ENCODE measurements at regions not wholly inside any gene's neighbourhood (a gene's known extent, or its start where the extent isn't known, plus 50 kb on each side); places are given as distances from the start of the nearest gene placed in this dataset.

- H3K4me3 ChIP-seq (ENCODE audit: low read length) = no peak overlapping the region
- WGBS (ENCODE audit: insufficient coverage, insufficient read length) = no CpG with 5 or more reads among the region's 11 CpGs
- H3K9me3 ChIP-seq (ENCODE audit: control insufficient read depth, insufficient read depth, low read length) = no peaks in the 10 kb centered on the region
- H3K36me3 ChIP-seq (ENCODE audit: control insufficient read depth, insufficient read depth, low read length) = no peaks in the 10 kb centered on the region
- no peak overlapping the region for H3K27ac ChIP-seq (ENCODE audit: low read length)
- no peaks in the 10 kb centered on the region for H3K27me3 ChIP-seq (ENCODE audit: control insufficient read depth, insufficient read depth, low read length)
- no peak for DNase-seq (ENCODE audit: low read depth, low spot score)
- peaks cover 4% of the 10 kb centered on the region; the same call in 1 of the 2 replicates for H3K4me1 ChIP-seq (ENCODE audit: control insufficient read depth, insufficient read depth, low read length)
These were observed 268.5 kb downstream of the RPS24 start for GRCh38 chr10:78301891-78302738.

- no peak overlapping the region for H3K27ac ChIP-seq (ENCODE audit: low read length)
- WGBS (ENCODE audit: insufficient coverage, insufficient read length) = no CpG with 5 or more reads among the region's 3 CpGs
These were observed 269.0 kb downstream of the RPS24 start for GRCh38 chr10:78302739-78302988.

GRCh38 chr10:78302989-78303854, 269.6 kb downstream of the RPS24 start:
- Histone ChIP-seq H3K36me3 (ENCODE audit: control insufficient read depth, insufficient read depth, low read length) (no peaks in the 10 kb centered on the region), H3K4me3 (ENCODE audit: low read length) (peak overlapping the region; percentile 38; the same call in 1 of the 2 replicates), H3K27ac (ENCODE audit: low read length) (no peak overlapping the region), H3K4me1 (ENCODE audit: control insufficient read depth, insufficient read depth, low read length) (peaks cover 4% of the 10 kb centered on the region; the same call in 1 of the 2 replicates), H3K27me3 (ENCODE audit: control insufficient read depth, insufficient read depth, low read length) (no peaks in the 10 kb centered on the region), H3K9me3 (ENCODE audit: control insufficient read depth, insufficient read depth, low read length) (no peaks in the 10 kb centered on the region)
- WGBS (ENCODE audit: insufficient coverage, insufficient read length) = no CpG with 5 or more reads among the region's 81 CpGs
- DNase-seq (ENCODE audit: low read depth, low spot score) = peak; percentile 73

More at GRCh38 chr10:78302739-78302988, 269.0 kb downstream of the RPS24 start:
- H3K4me1 ChIP-seq (ENCODE audit: control insufficient read depth, insufficient read depth, low read length) = peaks cover 4% of the 10 kb centered on the region; the same call in 1 of the 2 replicates
- no peaks in the 10 kb centered on the region for H3K9me3 ChIP-seq (ENCODE audit: control insufficient read depth, insufficient read depth, low read length)
- no peaks in the 10 kb centered on the region for H3K27me3 ChIP-seq (ENCODE audit: control insufficient read depth, insufficient read depth, low read length)
- no peaks in the 10 kb centered on the region for H3K36me3 ChIP-seq (ENCODE audit: control insufficient read depth, insufficient read depth, low read length)
- no peak for DNase-seq (ENCODE audit: low read depth, low spot score)
- peak overlapping the region; percentile 38; the same call in 1 of the 2 replicates for H3K4me3 ChIP-seq (ENCODE audit: low read length)

GRCh38 chr10:78304091-78305045, 270.7 kb downstream of the RPS24 start:
- H3K9me3 ChIP-seq (ENCODE audit: control insufficient read depth, insufficient read depth, low read length) = no peaks in the 10 kb centered on the region
- peaks cover 4% of the 10 kb centered on the region; the same call in 1 of the 2 replicates for H3K4me1 ChIP-seq (ENCODE audit: control insufficient read depth, insufficient read depth, low read length)
- H3K36me3 ChIP-seq (ENCODE audit: control insufficient read depth, insufficient read depth, low read length) = no peaks in the 10 kb centered on the region
- no peaks in the 10 kb centered on the region for H3K27me3 ChIP-seq (ENCODE audit: control insufficient read depth, insufficient read depth, low read length)
- H3K4me3 ChIP-seq (ENCODE audit: low read length) = no peak overlapping the region
- no CpG with 5 or more reads among the region's 12 CpGs for WGBS (ENCODE audit: insufficient coverage, insufficient read length)
- DNase-seq (ENCODE audit: low read depth, low spot score) = no peak
- H3K27ac ChIP-seq (ENCODE audit: low read length) = no peak overlapping the region

- no peaks in the 10 kb centered on the region for H3K27me3 ChIP-seq (ENCODE audit: control insufficient read depth, insufficient read depth, low read length)
- H3K9me3 ChIP-seq (ENCODE audit: control insufficient read depth, insufficient read depth, low read length) = no peaks in the 10 kb centered on the region
- H3K4me3 ChIP-seq (ENCODE audit: low read length) = no peak overlapping the region
- DNase-seq (ENCODE audit: low read depth, low spot score) = no peak
- H3K36me3 ChIP-seq (ENCODE audit: control insufficient read depth, insufficient read depth, low read length) = no peaks in the 10 kb centered on the region
- no peak overlapping the region for H3K27ac ChIP-seq (ENCODE audit: low read length)
- H3K4me1 ChIP-seq (ENCODE audit: control insufficient read depth, insufficient read depth, low read length) = peaks cover 4% of the 10 kb centered on the region; the same call in 1 of the 2 replicates
- no CpG with 5 or more reads among the region's 3 CpGs for WGBS (ENCODE audit: insufficient coverage, insufficient read length)
These were observed 271.6 kb downstream of the RPS24 start for GRCh38 chr10:78305311-78305710.

GRCh38 chr10:78306358-78306757, 272.7 kb downstream of the RPS24 start:
- no CpG with 5 or more reads among the region's 5 CpGs for WGBS (ENCODE audit: insufficient coverage, insufficient read length)

DNA sequence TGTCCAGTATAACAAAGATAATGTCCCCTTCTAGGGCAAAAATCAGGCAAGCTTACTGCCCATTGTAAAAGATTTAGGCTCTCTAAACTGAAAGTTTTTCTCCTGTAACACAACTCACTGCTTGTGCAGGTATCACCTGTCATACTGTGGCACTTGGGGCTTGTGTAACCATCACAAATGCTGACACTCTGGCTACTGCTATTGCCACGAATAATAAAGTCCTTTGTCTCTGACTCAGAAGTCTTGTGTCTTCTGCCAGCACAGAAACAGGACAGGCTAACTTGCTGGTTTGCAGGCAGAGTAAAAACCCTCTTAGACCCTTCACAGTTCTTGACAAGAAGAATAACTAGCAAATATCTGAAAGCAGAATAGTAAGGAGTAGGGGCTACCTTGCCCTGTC, 273.9 kb downstream of the RPS24 start:
- WGBS (ENCODE audit: insufficient coverage, insufficient read length) = no CpG with 5 or more reads among the region's 1 CpG
- peaks cover 3% of the 10 kb centered on the region; the same call in 1 of the 2 replicates for H3K4me1 ChIP-seq (ENCODE audit: control insufficient read depth, insufficient read depth, low read length)
- no peaks in the 10 kb centered on the region for H3K36me3 ChIP-seq (ENCODE audit: control insufficient read depth, insufficient read depth, low read length)
- H3K9me3 ChIP-seq (ENCODE audit: control insufficient read depth, insufficient read depth, low read length) = no peaks in the 10 kb centered on the region
- DNase-seq (ENCODE audit: low read depth, low spot score) = no peak
- H3K4me3 ChIP-seq (ENCODE audit: low read length) = no peak overlapping the region
- no peaks in the 10 kb centered on the region for H3K27me3 ChIP-seq (ENCODE audit: control insufficient read depth, insufficient read depth, low read length)
- H3K27ac ChIP-seq (ENCODE audit: low read length) = no peak overlapping the region

More at GRCh38 chr10:78306358-78306757, 272.7 kb downstream of the RPS24 start:
- Histone ChIP-seq H3K4me3 (ENCODE audit: low read length) (no peak overlapping the region), H3K27ac (ENCODE audit: low read length) (no peak overlapping the region), H3K4me1 (ENCODE audit: control insufficient read depth, insufficient read depth, low read length) (peaks cover 4% of the 10 kb centered on the region; the same call in 1 of the 2 replicates), H3K36me3 (ENCODE audit: control insufficient read depth, insufficient read depth, low read length) (no peaks in the 10 kb centered on the region), H3K9me3 (ENCODE audit: control insufficient read depth, insufficient read depth, low read length) (no peaks in the 10 kb centered on the region), H3K27me3 (ENCODE audit: control insufficient read depth, insufficient read depth, low read length) (no peaks in the 10 kb centered on the region)
- no peak for DNase-seq (ENCODE audit: low read depth, low spot score)

DNA sequence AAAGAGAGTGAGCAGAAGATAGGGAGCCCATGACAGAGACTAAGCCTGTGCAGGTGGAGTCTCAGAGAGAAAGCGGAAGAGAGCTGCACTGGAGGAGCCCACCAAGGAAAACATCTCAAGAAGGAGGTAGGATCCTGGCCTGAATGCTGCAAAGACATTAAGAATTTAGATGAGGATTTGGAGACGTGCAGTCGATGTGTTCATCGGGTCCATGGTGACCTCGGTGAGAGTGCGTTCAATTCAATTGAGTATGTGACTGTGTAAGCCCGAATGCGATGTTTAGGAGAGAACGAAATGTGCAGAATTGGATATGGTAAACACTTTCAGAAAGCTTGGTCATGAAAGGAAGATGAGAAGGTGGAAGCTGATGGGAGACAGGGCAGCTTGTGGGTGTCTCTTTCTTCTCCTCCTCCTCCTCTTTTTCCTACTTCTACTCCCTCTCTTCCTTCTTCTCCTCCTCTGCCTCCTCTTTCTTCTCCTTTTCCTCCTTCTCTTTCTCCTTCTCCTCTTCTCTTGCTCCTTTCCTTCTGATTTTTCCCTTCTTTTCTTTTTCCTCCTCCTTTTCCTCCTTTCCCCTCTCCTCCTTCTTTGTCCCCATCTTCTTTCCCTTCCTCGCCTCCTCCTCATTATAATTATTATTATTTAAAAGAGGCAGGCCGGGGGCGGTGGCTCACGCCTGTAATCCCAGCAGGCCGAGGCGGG, 276.0 kb downstream of the RPS24 start:
- no peaks in the 10 kb centered on the region for H3K4me1 ChIP-seq (ENCODE audit: control insufficient read depth, insufficient read depth, low read length)
- no peak overlapping the region for H3K4me3 ChIP-seq (ENCODE audit: low read length)
- H3K36me3 ChIP-seq (ENCODE audit: control insufficient read depth, insufficient read depth, low read length) = no peaks in the 10 kb centered on the region
- WGBS (ENCODE audit: insufficient coverage, insufficient read length) = 100% methylated on average over 1 of the region's 15 CpGs
- no peaks in the 10 kb centered on the region for H3K27me3 ChIP-seq (ENCODE audit: control insufficient read depth, insufficient read depth, low read length)
- H3K9me3 ChIP-seq (ENCODE audit: control insufficient read depth, insufficient read depth, low read length) = no peaks in the 10 kb centered on the region
- no peak for DNase-seq (ENCODE audit: low read depth, low spot score)
- no peak overlapping the region for H3K27ac ChIP-seq (ENCODE audit: low read length)

GRCh38 chr10:78310481-78311080, 276.9 kb downstream of the RPS24 start:
- Histone ChIP-seq H3K4me3 (ENCODE audit: low read length) (no peak overlapping the region), H3K36me3 (ENCODE audit: control insufficient read depth, insufficient read depth, low read length) (no peaks in the 10 kb centered on the region), H3K9me3 (ENCODE audit: control insufficient read depth, insufficient read depth, low read length) (no peaks in the 10 kb centered on the region), H3K4me1 (ENCODE audit: control insufficient read depth, insufficient read depth, low read length) (no peaks in the 10 kb centered on the region), H3K27me3 (ENCODE audit: control insufficient read depth, insufficient read depth, low read length) (no peaks in the 10 kb centered on the region), H3K27ac (ENCODE audit: low read length) (no peak overlapping the region)
- DNase-seq (ENCODE audit: low read depth, low spot score) = no peak
- no CpG with 5 or more reads among the region's 2 CpGs for WGBS (ENCODE audit: insufficient coverage, insufficient read length)
